ENCODE measurements at regions not wholly inside any gene's neighbourhood (a gene's known extent, or its start where the extent isn't known, plus 50 kb on each side); places are given as distances from the start of the nearest gene placed in this dataset.

DNA sequence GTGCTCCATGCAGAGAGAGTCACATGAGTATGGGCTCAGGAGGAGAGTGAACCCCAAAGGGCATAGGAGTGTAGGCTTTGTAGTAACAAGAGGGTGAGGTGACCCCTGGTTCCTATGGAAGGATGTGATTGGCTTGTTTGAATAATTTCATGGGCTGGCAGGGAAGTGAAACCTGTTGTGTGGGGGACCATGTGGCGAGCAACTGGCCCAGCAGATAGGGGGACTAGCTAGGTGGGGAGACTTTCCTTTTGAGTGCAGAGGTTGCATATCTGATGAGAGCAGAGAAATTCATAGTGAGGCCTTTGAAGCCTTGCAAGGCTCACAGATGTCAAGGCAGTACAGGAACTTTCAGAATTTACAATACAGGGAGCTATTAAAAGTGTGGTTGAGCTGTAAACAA is 247.9 kb upstream of the SLC35B3 start:
- no peak for DNase-seq (ENCODE audit: low spot score)

GRCh38 chr6:8679823-8680222 is 244.5 kb upstream of the SLC35B3 start:
- DNase-seq (ENCODE audit: low spot score): no peak

DNA sequence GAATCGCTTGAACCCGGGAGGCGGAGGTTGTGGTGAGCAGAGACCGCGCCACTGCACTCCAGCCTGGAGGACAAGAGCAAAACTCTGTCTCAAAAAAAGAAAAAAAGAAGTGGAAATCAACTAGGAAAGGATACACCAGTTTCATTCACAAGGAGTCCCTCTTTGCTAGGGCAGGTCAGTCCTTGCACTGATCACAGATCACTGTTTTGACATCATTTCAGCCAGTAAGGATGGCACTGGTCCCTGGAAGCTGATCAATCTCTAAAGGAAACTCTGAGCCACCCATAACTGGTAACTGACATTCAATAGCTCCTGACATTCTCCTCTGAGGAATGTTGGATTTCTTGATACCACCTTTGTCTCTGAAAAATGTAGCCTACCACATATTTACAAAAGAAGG is 243.1 kb upstream of the SLC35B3 start:
- DNase-seq (ENCODE audit: low spot score): no peak

GRCh38 chr6:8674126-8674525 is 238.8 kb upstream of the SLC35B3 start:
- no peak for DNase-seq (ENCODE audit: low spot score)

- no peak for DNase-seq (ENCODE audit: low spot score)
Measured at GRCh38 chr6:8672882-8673281, 237.5 kb upstream of the SLC35B3 start.

DNA sequence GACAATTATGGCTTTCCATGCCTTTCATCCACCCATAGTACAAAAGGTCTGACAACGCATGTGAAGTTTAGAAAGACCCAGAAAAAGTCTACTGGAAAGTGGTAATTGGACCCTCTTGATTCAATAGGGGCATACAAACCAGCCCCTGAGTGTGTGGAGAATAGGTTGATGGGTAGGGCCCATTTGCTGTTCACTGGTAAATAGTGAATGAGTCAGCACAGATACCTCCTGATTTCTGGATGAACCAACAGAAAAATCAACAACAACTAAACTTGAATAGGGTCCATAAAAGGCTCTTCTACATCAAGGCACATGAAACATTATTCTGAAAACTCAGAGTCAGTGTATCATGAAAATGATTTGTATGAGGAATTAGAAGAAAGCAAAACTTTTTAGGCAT is 235.4 kb upstream of the SLC35B3 start:
- DNase-seq (ENCODE audit: low spot score): no peak

- DNase-seq (ENCODE audit: low spot score): no peak
Measured at GRCh38 chr6:8664700-8665099, 229.4 kb upstream of the SLC35B3 start.

- no peak for DNase-seq (ENCODE audit: low spot score)
Measured at GRCh38 chr6:8664070-8664469, 228.7 kb upstream of the SLC35B3 start.

- no peak for DNase-seq (ENCODE audit: low spot score)
Measured at GRCh38 chr6:8659404-8660189, 224.3 kb upstream of the SLC35B3 start.

GRCh38 chr6:8658416-8658815 is 223.1 kb upstream of the SLC35B3 start:
- no peak for DNase-seq (ENCODE audit: low spot score)

GRCh38 chr6:8657522-8657921 is 222.2 kb upstream of the SLC35B3 start:
- no peak for DNase-seq (ENCODE audit: low spot score)

GRCh38 chr6:8655670-8656454 is 220.5 kb upstream of the SLC35B3 start:
- DNase-seq (ENCODE audit: low spot score): no peak

- DNase-seq (ENCODE audit: low spot score): no peak
Measured at GRCh38 chr6:8652710-8653109, 217.4 kb upstream of the SLC35B3 start.

DNA sequence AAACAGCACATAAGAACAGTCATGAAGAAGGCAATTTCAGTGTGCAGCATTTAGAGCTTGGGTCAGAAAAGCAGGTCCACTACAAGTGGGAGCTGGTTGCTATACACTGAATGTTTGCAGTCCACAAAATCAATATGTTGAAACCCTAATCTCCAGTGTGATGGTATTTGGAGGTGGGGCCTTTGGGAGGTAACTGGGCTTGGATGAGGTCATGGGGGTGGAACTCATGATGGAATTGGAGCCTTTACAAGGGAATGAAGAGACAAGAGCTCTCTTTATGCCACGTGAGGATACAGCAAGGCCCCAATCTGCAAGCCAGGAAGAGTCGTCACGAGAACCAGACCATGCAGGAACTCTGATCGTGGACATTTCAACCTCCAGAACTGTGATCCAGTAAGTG is 216.7 kb upstream of the SLC35B3 start:
- DNase-seq (ENCODE audit: low spot score): no peak

DNA sequence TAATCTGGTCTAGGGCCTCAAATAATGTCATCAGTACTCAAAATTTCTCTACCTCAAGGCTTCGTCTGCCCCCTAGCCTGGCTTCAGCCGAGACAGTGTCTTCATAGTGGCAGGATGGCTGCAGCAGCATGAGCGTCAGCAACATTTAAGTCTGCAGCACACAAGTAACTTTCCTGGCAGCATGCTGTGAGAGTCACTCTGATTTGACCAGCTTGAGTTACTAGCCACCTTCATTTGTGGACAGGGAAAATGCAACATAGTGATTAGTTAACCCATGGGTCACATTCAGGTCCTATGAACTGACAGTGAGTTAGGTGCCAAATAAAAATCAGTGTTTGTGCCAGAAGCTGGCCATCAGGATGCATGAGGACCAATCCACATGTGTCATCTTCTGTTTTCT is 209.9 kb upstream of the SLC35B3 start:
- no peak for DNase-seq (ENCODE audit: low spot score)

DNA sequence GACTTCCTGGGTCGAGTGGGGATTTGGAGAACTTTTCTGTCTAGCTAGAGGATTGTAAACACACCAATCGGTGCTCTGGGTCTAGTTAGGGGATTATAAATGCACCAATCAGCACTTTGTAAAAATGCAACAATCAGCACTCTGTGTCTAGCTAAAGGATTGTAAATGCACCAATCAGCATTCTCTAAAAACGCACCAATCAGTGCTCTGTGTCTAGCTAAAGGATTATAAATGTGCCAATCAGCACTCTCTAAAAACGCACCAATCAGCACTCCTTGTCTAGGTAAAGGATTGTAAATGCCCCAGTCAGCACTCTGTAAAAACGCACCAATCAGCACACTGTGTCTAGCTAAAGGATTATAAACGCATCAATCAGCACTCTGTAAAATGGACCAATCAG is 209.0 kb upstream of the SLC35B3 start:
- DNase-seq (ENCODE audit: low spot score): no peak

- no peak for DNase-seq (ENCODE audit: low spot score)
Measured at GRCh38 chr6:8642854-8643253, 207.5 kb upstream of the SLC35B3 start.

- no peak for DNase-seq (ENCODE audit: low spot score)
Measured at GRCh38 chr6:8642131-8642530, 206.8 kb upstream of the SLC35B3 start.

DNA sequence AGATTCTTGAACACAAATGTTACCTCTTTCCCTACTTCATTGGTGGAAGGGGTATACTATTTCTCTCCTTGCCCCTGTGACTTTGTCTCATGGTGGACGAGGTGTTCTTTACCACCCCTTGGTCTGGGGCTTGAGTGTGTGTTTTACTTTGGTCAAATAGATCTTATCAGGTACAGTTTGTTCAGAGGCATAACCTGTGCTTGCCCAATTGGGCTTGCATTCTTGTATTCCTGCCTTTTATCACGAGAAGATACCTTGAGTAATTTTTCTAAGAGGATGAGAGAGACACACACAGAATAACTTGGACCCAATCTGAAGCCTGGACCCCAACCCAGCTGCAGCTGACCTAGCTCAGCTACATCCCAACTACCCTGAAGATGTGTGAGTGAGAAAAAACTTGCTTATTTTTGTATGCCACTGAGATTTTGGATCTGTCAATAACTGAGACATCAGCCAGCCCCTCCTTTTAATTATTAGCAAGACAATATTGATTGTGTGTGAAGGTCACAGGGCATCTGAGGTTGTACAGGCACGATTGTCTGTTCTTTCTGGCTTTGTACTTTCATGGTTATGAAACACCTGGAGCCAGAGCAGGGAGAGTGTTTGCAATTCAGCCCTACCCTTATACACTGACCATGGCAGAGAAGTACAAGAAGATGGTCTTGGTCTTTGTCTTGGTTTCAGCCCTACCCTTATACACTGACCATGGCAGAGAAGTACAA is 204.7 kb upstream of the SLC35B3 start:
- DNase-seq (ENCODE audit: low spot score): no peak

DNA sequence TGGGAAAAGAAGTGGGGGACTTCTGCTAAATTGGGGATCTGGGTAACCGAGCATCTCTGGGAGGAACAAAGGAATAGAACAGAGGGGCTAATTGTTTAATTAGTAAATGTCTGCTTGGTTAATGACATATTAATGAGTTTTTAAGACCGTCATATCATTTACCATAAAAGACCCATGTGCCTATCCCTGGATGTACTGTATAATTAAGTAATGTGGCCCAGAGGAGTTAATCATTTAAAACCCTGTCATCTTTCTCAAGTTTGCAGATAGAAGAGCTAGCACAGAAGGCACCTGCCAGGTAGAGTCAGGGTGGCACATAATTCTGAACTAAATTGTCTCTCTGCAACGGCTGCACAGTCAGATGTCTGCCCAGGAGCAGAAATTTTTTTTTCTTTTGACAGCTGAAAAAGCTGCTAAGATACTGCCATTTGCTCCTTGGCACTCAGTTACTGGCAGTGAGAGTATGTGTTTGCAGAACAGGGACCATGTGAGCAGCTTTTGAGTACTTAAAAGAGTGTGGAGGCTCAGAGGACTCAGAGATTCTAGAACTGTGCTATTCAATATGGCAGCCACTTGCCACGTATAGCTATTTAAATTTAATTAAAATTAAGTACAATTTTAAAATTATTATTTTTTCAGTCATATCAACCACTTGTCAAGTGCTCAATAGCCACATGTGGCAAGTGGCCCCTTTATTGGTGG is 202.7 kb upstream of the SLC35B3 start:
- DNase-seq (ENCODE audit: low spot score): no peak

GRCh38 chr6:8633762-8634161 is 198.4 kb upstream of the SLC35B3 start:
- DNase-seq (ENCODE audit: low spot score): no peak

DNA sequence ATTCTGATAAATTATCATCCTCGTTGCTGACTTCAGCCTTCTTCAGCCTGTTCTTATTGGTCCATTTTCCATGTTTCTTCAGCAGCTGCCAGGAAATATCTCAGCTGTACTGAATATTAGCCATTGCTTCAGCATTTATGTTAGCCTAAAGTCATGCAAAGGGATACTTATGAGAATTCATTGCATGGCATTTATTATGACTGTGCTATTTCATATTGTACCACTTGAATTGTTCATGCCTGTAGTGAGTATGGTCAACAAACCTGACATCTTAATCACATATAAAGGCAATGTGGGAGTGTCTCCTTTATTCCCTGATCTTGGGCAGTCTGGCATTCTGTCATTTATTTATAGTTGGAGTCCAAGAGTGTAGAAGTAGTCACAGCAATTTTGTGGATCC is 193.4 kb upstream of the SLC35B3 start:
- DNase-seq (ENCODE audit: low spot score): no peak
